ENCODE measurements at regions not wholly inside any gene's neighbourhood (a gene's known extent, or its start where the extent isn't known, plus 50 kb on each side); places are given as distances from the start of the nearest gene placed in this dataset.

DNA sequence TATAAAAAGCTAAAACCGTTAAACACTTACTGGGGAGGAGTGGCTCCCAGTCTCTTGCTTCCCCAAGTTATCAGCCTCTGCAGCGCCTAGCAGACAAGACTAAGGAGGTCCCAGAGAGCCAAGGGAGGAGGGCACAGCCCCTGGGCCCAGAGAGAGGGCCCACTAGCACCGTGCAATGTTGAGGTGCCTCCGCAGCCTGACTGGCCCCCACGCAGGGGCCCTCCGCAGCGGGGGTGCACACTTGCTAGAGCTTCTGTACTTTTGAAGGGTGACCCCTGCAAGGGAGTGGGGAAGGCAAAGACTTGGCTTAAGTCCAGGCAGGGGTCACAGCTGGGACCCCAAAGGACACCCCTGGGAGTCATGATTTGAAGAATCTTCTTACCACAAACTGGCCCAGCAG, 98.0 kb downstream of the ADAMTS15 start:
- no peak for ATAC-seq (ENCODE audit: low read depth)

DNA sequence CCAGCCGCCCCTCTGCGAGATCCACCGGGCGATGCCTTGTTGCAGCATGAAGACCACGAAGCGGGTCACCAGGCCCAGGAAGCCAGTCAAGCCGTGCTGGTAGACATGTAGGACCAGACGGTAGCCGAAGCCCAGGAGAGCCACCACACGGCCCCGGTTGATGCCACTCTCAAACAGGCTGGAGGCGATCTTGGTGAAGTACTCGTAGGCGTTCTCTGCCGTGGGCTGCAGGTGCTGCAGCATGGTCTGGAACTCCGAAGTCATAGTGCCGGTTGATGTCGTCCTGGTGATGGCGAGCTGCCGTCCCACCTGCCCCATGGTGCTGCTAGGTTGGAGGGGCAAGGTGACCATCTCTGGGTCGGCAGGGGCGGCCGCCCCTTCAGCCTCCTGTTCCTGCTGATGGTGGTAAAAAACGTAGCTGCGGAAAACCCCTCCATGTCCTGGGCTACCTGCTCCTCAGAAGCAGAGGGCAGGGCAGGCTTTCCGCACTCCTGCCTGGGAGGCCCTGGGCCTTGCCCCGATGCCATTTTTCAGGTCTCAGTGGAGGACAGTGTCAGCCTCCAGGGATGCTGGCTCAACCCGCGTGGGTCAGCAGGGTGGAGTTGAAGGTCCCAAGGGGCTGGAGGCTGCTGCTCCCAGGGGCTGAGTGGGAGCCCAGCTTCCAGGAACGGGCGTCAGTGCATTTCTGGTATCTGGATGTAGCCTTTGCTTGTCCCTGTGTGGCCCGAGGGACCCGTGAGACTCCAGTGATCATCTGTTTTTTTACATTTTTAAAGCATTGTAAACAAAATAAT, 98.7 kb downstream of the ADAMTS15 start:
- Histone ChIP-seq H3K9ac (ENCODE audit: low read length) (no peak overlapping the region), H3K27me3 (replicated peaks in 1 of 4; ENCODE audit: control extremely low read depth in 1 of 4, control insufficient read depth in 3 of 4, insufficient read depth in 4 of 4, low read length in 3 of 4) (peaks cover 0 to 2% (median 0%) of the 10 kb centered on the region in 4 experiments), H3K9me3 (ENCODE audit: control extremely low read depth in 1 of 3, control insufficient read depth in 2 of 3, insufficient read depth in 1 of 3, low read length in 2 of 3) (peaks cover 0 to 13% (median 0%) of the 10 kb centered on the region in 3 donors), H3K4me1 (ENCODE audit: control insufficient read depth in 2 of 2, insufficient read depth in 2 of 2, low read length in 2 of 2) (no peaks in the 10 kb centered on the region), H3K4me2 (replicated peaks; ENCODE audit: low read depth, low read length, poor library complexity, severe bottlenecking) (no peak overlapping the region), H3K4me3 (ENCODE audit: control extremely low read depth in 1 of 5, extremely low read depth in 1 of 5, insufficient read depth in 1 of 5, low read depth in 2 of 5, low read length in 4 of 5) (no peak overlapping the region), H2AFZ (ENCODE audit: insufficient read depth, low read depth, low read length, poor library complexity, severe bottlenecking) (no peak overlapping the region), H3K36me3 (replicated peaks in 1 of 2; ENCODE audit: control extremely low read depth in 1 of 2, control insufficient read depth in 1 of 2, extremely low read depth in 1 of 2, insufficient read depth in 2 of 2, low read length in 1 of 2) (no peaks in the 10 kb centered on the region), H3K27ac (ENCODE audit: low read length in 2 of 2) (no peak overlapping the region), H4K20me1 (ENCODE audit: control insufficient read depth, insufficient read depth, low read length, poor library complexity, severe bottlenecking) (no peaks in the 10 kb centered on the region), H3K79me2 (ENCODE audit: control insufficient read depth, insufficient read depth, low read length) (no peaks in the 10 kb centered on the region)
- Mint-ChIP-seq H3K27ac (no peak overlapping the region), H3K9me3 (ENCODE audit: insufficient read depth) (no peaks in the 10 kb centered on the region), H3K27me3 (peaks cover 10% of the 10 kb centered on the region), H3K4me1 (no peaks in the 10 kb centered on the region), H3K4me3 (no peak overlapping the region)
- 93% methylated on average over 33 of the region's 33 CpGs for WGBS (ENCODE audit: insufficient coverage)
- intact Hi-C loops (cut with micrococcal nuclease) = no loop called here
- POLR2A ChIA-PET = no interaction called here
- DNase-seq (no peak), ATAC-seq (ENCODE audit: low read depth) (no peak)
- TF ChIP-seq, protein P1, sequence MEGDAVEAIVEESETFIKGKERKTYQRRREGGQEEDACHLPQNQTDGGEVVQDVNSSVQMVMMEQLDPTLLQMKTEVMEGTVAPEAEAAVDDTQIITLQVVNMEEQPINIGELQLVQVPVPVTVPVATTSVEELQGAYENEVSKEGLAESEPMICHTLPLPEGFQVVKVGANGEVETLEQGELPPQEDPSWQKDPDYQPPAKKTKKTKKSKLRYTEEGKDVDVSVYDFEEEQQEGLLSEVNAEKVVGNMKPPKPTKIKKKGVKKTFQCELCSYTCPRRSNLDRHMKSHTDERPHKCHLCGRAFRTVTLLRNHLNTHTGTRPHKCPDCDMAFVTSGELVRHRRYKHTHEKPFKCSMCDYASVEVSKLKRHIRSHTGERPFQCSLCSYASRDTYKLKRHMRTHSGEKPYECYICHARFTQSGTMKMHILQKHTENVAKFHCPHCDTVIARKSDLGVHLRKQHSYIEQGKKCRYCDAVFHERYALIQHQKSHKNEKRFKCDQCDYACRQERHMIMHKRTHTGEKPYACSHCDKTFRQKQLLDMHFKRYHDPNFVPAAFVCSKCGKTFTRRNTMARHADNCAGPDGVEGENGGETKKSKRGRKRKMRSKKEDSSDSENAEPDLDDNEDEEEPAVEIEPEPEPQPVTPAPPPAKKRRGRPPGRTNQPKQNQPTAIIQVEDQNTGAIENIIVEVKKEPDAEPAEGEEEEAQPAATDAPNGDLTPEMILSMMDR (IDR thresholded peaks at IDR 0.05) = no peak
- no peak for TF ChIP-seq EZH2 (IDR thresholded peaks at IDR 0.05; ENCODE audit: borderline replicate concordance, insufficient read depth, low read depth, low read length, poor library complexity, severe bottlenecking)
- CTCF ChIA-PET = no interaction called here

More for the DNA sequence above, 98.0 kb downstream of the ADAMTS15 start:
- Mint-ChIP-seq H3K27ac (no peak overlapping the region), H3K4me3 (no peak overlapping the region), H3K9me3 (ENCODE audit: insufficient read depth) (no peaks in the 10 kb centered on the region), H3K4me1 (no peaks in the 10 kb centered on the region), H3K27me3 (peaks cover 10% of the 10 kb centered on the region)
- ChIA-PET CTCF (no interaction called here), POLR2A (no interaction called here)
- H3K4me3 ChIP-seq (ENCODE audit: control extremely low read depth in 1 of 5, extremely low read depth in 1 of 5, insufficient read depth in 1 of 5, low read depth in 2 of 5, low read length in 4 of 5) = no peak overlapping the region
- H2AFZ ChIP-seq (ENCODE audit: insufficient read depth, low read depth, low read length, poor library complexity, severe bottlenecking) = no peak overlapping the region
- H3K27ac ChIP-seq (ENCODE audit: low read length in 2 of 2) = no peak overlapping the region
- peaks cover 0 to 2% (median 0%) of the 10 kb centered on the region in 4 experiments for H3K27me3 ChIP-seq (replicated peaks in 1 of 4; ENCODE audit: control extremely low read depth in 1 of 4, control insufficient read depth in 3 of 4, insufficient read depth in 4 of 4, low read length in 3 of 4)
- H3K79me2 ChIP-seq (ENCODE audit: control insufficient read depth, insufficient read depth, low read length) = no peaks in the 10 kb centered on the region
- peaks cover 0 to 13% (median 0%) of the 10 kb centered on the region in 3 donors for H3K9me3 ChIP-seq (ENCODE audit: control extremely low read depth in 1 of 3, control insufficient read depth in 2 of 3, insufficient read depth in 1 of 3, low read length in 2 of 3)
- TF ChIP-seq, protein P1 (IDR thresholded peaks at IDR 0.05) = no peak
- TF ChIP-seq EZH2 (IDR thresholded peaks at IDR 0.05; ENCODE audit: borderline replicate concordance, insufficient read depth, low read depth, low read length, poor library complexity, severe bottlenecking) = no peak
- H3K9ac ChIP-seq (ENCODE audit: low read length) = no peak overlapping the region
- H3K4me2 ChIP-seq (replicated peaks; ENCODE audit: low read depth, low read length, poor library complexity, severe bottlenecking) = no peak overlapping the region
- H4K20me1 ChIP-seq (ENCODE audit: control insufficient read depth, insufficient read depth, low read length, poor library complexity, severe bottlenecking) = no peaks in the 10 kb centered on the region
- intact Hi-C loops (cut with micrococcal nuclease) = no loop called here
- WGBS (ENCODE audit: insufficient coverage) = 84% methylated on average over 5 of the region's 7 CpGs
- H3K36me3 ChIP-seq (replicated peaks in 1 of 2; ENCODE audit: control extremely low read depth in 1 of 2, control insufficient read depth in 1 of 2, extremely low read depth in 1 of 2, insufficient read depth in 2 of 2, low read length in 1 of 2) = no peaks in the 10 kb centered on the region
- H3K4me1 ChIP-seq (ENCODE audit: control insufficient read depth in 2 of 2, insufficient read depth in 2 of 2, low read length in 2 of 2) = no peaks in the 10 kb centered on the region
- DNase-seq = no peak

All from B cell (primary cell).